ENCODE measurements at regions not wholly inside any gene's neighbourhood (a gene's known extent, or its start where the extent isn't known, plus 50 kb on each side); places are given as distances from the start of the nearest gene placed in this dataset.
"Not testable (repeated sequence)": the region's sequence is repeated elsewhere in the genome, so short reads cannot be mapped to it uniquely, and the experiment has no call there.

DNA sequence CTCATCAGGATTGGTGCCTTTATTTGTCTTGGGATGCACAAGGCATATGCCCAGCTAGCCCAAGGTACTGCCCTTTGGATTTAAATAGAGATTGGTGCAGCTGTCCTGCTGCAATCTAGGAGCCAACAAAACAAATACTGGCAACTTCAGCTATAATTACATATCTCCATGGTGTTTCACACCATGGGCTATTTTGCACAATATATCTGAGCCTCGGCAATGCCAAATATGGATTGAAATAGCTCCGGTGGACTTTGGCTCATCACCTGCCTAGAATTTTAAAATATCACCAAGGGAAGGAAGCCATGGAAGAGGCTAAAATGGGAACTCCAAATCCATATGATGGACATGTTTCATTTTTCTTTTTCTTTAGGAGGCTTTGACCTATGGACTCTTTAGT lies 367.8 kb upstream of the UMPS start:
- H3K4me2 ChIP-seq (ENCODE audit: low read depth, low read length, poor library complexity, severe bottlenecking): no peak overlapping the region
- no peaks in the 10 kb centered on the region for H3K4me1 ChIP-seq (ENCODE audit: insufficient read depth, low read length, poor library complexity, severe bottlenecking)
- H3K9me2 ChIP-seq (replicated peaks; ENCODE audit: low read depth, low read length): no peaks in the 10 kb centered on the region
- H3K9ac ChIP-seq (ENCODE audit: low read depth, low read length, poor library complexity, severe bottlenecking): no peak overlapping the region
- no peak overlapping the region for H3K4me3 ChIP-seq (ENCODE audit: low read length, poor library complexity, severe bottlenecking)
- no peak overlapping the region for H2AFZ ChIP-seq (ENCODE audit: low read length)
- H4K20me1 ChIP-seq (ENCODE audit: insufficient read depth, low read length, poor library complexity, severe bottlenecking): no peaks in the 10 kb centered on the region
- TF ChIP-seq, protein P1, sequence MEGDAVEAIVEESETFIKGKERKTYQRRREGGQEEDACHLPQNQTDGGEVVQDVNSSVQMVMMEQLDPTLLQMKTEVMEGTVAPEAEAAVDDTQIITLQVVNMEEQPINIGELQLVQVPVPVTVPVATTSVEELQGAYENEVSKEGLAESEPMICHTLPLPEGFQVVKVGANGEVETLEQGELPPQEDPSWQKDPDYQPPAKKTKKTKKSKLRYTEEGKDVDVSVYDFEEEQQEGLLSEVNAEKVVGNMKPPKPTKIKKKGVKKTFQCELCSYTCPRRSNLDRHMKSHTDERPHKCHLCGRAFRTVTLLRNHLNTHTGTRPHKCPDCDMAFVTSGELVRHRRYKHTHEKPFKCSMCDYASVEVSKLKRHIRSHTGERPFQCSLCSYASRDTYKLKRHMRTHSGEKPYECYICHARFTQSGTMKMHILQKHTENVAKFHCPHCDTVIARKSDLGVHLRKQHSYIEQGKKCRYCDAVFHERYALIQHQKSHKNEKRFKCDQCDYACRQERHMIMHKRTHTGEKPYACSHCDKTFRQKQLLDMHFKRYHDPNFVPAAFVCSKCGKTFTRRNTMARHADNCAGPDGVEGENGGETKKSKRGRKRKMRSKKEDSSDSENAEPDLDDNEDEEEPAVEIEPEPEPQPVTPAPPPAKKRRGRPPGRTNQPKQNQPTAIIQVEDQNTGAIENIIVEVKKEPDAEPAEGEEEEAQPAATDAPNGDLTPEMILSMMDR (conservative IDR thresholded peaks at IDR 0.05; ENCODE audit: low read length): no peak
- TF ChIP-seq EZH2phosphoT487 (IDR thresholded peaks at IDR 0.05; ENCODE audit: borderline replicate concordance): no peak
- H3K27me3 ChIP-seq (ENCODE audit: insufficient read depth, low read length, poor library complexity, severe bottlenecking): no peaks in the 10 kb centered on the region
- no peaks in the 10 kb centered on the region for H3K9me3 ChIP-seq (ENCODE audit: insufficient read depth, low read depth, low read length)
- H3K36me3 ChIP-seq (ENCODE audit: insufficient read depth, low read length): no peaks in the 10 kb centered on the region
- no peaks in the 10 kb centered on the region for H3K79me2 ChIP-seq (ENCODE audit: insufficient read depth, low read length)
- no peaks in the 10 kb centered on the region for H3F3A ChIP-seq (ENCODE audit: low read depth)

DNA sequence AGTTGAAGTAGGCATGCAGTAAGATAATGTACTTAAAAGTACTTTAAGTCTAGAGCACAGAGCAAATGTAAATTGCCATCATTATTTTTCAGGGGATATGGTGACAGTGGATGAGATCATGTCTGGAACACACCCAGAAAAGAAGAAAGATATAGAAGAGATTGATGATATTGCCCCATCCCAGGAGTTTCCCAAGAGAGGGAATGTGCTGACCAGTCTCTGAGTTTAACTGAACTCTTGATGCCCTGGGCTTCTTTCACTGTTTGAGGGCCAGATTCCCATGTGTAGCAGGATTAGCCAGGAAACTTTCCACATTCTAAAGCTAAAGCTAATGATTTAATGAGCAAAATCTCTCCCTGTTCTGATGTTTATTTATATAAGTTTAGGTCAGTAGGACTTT lies 366.8 kb upstream of the UMPS start:
- TF ChIP-seq EZH2phosphoT487 (IDR thresholded peaks at IDR 0.05; ENCODE audit: borderline replicate concordance): no peak
- TF ChIP-seq, protein P1 (conservative IDR thresholded peaks at IDR 0.05; ENCODE audit: low read length): no peak
- no peaks in the 10 kb centered on the region for H3F3A ChIP-seq (ENCODE audit: low read depth)
- no peaks in the 10 kb centered on the region for H3K9me3 ChIP-seq (ENCODE audit: insufficient read depth, low read depth, low read length)
- no peak overlapping the region for H2AFZ ChIP-seq (ENCODE audit: low read length)
- H3K4me3 ChIP-seq (ENCODE audit: low read length, poor library complexity, severe bottlenecking): no peak overlapping the region
- no peaks in the 10 kb centered on the region for H3K79me2 ChIP-seq (ENCODE audit: insufficient read depth, low read length)
- no peaks in the 10 kb centered on the region for H3K27me3 ChIP-seq (ENCODE audit: insufficient read depth, low read length, poor library complexity, severe bottlenecking)
- H3K4me2 ChIP-seq (ENCODE audit: low read depth, low read length, poor library complexity, severe bottlenecking): no peak overlapping the region
- no peaks in the 10 kb centered on the region for H3K36me3 ChIP-seq (ENCODE audit: insufficient read depth, low read length)
- no peak overlapping the region for H3K9ac ChIP-seq (ENCODE audit: low read depth, low read length, poor library complexity, severe bottlenecking)
- no peaks in the 10 kb centered on the region for H4K20me1 ChIP-seq (ENCODE audit: insufficient read depth, low read length, poor library complexity, severe bottlenecking)
- no peaks in the 10 kb centered on the region for H3K9me2 ChIP-seq (replicated peaks; ENCODE audit: low read depth, low read length)
- no peaks in the 10 kb centered on the region for H3K4me1 ChIP-seq (ENCODE audit: insufficient read depth, low read length, poor library complexity, severe bottlenecking)

DNA sequence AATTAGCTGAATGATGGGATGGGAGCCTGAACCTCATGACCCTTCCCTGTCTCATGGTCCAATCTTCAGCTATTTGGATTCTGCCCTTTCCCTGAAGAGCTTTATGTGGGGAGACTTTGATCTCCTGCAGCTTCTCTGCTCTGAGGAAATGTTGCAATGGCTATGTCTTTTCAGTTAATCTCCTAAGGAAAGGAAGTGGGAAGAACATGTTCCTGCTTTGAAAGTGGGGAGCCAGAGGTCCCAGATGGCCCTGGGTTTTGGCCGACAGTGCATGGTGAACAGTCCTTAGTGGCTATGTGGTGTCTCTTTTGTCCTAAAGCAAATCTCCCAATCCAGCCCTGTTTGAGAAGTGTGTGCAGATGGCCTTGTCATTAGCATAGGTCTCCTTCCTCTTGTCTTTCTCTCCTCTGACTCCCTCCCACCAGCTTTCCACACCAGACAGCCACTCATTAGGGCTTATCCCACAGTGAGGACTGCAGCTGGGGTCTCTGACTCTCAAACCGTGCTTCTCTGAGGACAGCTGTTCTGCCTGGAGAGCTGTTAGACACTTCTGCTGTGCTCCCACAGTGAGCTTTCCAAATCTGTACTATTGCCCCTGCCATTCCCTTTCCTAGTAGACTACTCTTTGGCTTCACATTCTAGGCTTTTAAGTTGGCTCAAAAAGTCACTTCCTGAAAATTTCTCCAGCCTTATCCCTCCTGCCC lies 365.8 kb upstream of the UMPS start:
- Histone ChIP-seq H4K20me1 (ENCODE audit: insufficient read depth, low read length, poor library complexity, severe bottlenecking) (no peaks in the 10 kb centered on the region), H3K36me3 (ENCODE audit: insufficient read depth, low read length) (no peaks in the 10 kb centered on the region), H3K27me3 (ENCODE audit: insufficient read depth, low read length, poor library complexity, severe bottlenecking) (no peaks in the 10 kb centered on the region), H3K79me2 (ENCODE audit: insufficient read depth, low read length) (no peaks in the 10 kb centered on the region), H2AFZ (ENCODE audit: low read length) (no peak overlapping the region), H3K9me2 (replicated peaks; ENCODE audit: low read depth, low read length) (no peaks in the 10 kb centered on the region), H3K9ac (ENCODE audit: low read depth, low read length, poor library complexity, severe bottlenecking) (no peak overlapping the region), H3K4me2 (ENCODE audit: low read depth, low read length, poor library complexity, severe bottlenecking) (no peak overlapping the region), H3F3A (ENCODE audit: low read depth) (no peaks in the 10 kb centered on the region), H3K9me3 (ENCODE audit: insufficient read depth, low read depth, low read length) (no peaks in the 10 kb centered on the region), H3K4me3 (ENCODE audit: low read length, poor library complexity, severe bottlenecking) (no peak overlapping the region), H3K4me1 (ENCODE audit: insufficient read depth, low read length, poor library complexity, severe bottlenecking) (no peaks in the 10 kb centered on the region)
- TF ChIP-seq, protein P1 (conservative IDR thresholded peaks at IDR 0.05; ENCODE audit: low read length): no peak
- no peak for TF ChIP-seq EZH2phosphoT487 (IDR thresholded peaks at IDR 0.05; ENCODE audit: borderline replicate concordance)

DNA sequence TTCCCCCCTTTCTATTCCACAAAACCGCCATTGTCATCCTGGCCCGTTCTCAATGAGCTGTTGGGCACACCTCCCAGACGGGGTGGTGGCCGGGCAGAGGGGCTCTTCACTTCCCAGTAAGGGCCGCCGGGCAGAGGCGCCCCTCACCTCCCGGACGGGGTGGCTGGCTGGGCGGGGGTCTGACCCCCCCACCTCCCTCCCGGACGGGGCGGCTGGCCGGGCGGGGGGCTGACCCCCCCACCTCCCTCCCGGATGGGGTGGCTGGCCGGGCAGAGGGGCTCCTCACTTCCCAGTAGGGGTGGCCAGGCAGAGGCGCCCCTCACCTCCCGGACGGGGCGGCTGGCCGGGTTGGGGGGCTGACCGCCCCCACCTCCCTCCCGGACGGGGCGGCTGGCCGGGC lies 363.6 kb upstream of the UMPS start:
- not testable (repeated sequence) for H3K27me3 ChIP-seq (ENCODE audit: insufficient read depth, low read length, poor library complexity, severe bottlenecking); H3K4me2 ChIP-seq (ENCODE audit: low read depth, low read length, poor library complexity, severe bottlenecking); H2AFZ ChIP-seq (ENCODE audit: low read length); H3K9me3 ChIP-seq (ENCODE audit: insufficient read depth, low read depth, low read length); H3K4me3 ChIP-seq (ENCODE audit: low read length, poor library complexity, severe bottlenecking); H4K20me1 ChIP-seq (ENCODE audit: insufficient read depth, low read length, poor library complexity, severe bottlenecking); H3K9me2 ChIP-seq (replicated peaks; ENCODE audit: low read depth, low read length); H3F3A ChIP-seq (ENCODE audit: low read depth); H3K79me2 ChIP-seq (ENCODE audit: insufficient read depth, low read length); H3K9ac ChIP-seq (ENCODE audit: low read depth, low read length, poor library complexity, severe bottlenecking); H3K36me3 ChIP-seq (ENCODE audit: insufficient read depth, low read length); H3K4me1 ChIP-seq (ENCODE audit: insufficient read depth, low read length, poor library complexity, severe bottlenecking)

Data from Loucy (cell line).